ENCODE measurements at regions not wholly inside any gene's neighbourhood (a gene's known extent, or its start where the extent isn't known, plus 50 kb on each side); places are given as distances from the start of the nearest gene placed in this dataset.

GRCh38 chr11:95521862-95522261, 267.7 kb downstream of the FAM76B start:
- in situ Hi-C loops (cut with HindIII; ENCODE audit: low sequenced_read_pairs): no loop called here
- TF ChIP-seq, protein P1, sequence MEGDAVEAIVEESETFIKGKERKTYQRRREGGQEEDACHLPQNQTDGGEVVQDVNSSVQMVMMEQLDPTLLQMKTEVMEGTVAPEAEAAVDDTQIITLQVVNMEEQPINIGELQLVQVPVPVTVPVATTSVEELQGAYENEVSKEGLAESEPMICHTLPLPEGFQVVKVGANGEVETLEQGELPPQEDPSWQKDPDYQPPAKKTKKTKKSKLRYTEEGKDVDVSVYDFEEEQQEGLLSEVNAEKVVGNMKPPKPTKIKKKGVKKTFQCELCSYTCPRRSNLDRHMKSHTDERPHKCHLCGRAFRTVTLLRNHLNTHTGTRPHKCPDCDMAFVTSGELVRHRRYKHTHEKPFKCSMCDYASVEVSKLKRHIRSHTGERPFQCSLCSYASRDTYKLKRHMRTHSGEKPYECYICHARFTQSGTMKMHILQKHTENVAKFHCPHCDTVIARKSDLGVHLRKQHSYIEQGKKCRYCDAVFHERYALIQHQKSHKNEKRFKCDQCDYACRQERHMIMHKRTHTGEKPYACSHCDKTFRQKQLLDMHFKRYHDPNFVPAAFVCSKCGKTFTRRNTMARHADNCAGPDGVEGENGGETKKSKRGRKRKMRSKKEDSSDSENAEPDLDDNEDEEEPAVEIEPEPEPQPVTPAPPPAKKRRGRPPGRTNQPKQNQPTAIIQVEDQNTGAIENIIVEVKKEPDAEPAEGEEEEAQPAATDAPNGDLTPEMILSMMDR (IDR thresholded peaks at IDR 0.05; ENCODE audit: low read depth, low read length, missing control alignments): no peak

DNA sequence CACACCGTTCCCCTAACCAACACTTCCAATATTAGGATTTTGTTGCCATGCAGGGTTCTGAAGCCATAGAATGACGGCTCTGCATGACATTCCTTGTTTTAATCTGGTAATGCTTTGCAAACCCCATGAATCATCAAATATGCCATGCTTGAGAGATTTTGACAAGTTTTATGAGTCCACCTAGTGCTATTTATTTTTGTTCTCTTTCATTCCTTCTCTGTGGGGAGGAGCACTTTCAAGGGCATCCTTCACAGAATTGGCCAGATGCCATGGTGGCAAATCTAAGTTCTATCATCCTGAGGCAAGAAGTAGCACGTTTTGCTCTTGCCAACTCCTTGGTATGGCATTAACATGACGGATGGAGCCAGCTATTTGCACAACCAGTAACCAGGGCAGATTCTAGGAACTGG, 268.4 kb downstream of the FAM76B start:
- H3K4me3 ChIP-seq (ENCODE audit: low read depth, low read length): no peak overlapping the region
- DNase-seq (ENCODE audit: low read depth): peak; percentile 42
- in situ Hi-C loops (cut with HindIII; ENCODE audit: low sequenced_read_pairs): no loop called here
- TF ChIP-seq, protein P1 (IDR thresholded peaks at IDR 0.05; ENCODE audit: low read depth, low read length, missing control alignments): no peak

More at GRCh38 chr11:95521862-95522261, 267.7 kb downstream of the FAM76B start:
- H3K4me3 ChIP-seq (ENCODE audit: low read depth, low read length): no peak overlapping the region
- no peak for DNase-seq (ENCODE audit: low read depth)

DNA sequence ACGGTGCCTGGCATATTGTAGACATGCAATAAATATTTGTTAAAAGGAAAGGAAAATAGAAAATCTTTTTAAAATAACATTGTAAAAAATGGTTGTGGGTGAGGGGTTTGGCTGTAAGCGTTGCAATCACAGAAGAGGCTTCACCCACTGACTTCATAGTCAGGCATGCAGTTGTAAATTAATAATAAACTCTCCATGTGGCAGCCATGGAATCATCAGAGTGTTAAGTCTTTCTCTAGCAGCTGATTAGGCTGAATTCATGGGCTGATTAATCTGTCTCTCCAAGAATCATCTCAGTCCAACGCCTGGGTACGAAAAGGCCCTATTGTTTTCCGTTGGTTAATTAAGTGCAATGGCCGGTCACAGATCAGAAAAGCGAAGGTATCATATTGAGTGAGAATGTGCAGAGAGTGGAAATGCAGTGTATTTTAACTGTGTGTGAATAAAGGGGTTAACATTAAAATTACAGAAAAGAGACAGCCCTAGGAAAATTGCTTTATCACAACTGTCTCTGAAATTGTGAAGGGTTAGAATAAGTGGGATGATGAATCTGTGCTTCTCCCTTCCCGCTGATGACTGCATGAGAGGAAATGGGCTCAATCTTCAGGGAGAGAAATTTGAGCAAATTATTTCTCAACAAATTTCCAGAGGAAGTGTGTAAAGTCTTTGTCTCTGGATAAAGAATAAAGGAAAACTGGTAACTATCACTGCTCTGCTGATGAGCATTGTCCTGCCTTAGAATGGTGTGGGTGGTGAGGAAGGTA, 269.0 kb downstream of the FAM76B start:
- DNase-seq (ENCODE audit: low read depth): no peak
- in situ Hi-C loops (cut with HindIII; ENCODE audit: low sequenced_read_pairs): no loop called here
- TF ChIP-seq, protein P1 (IDR thresholded peaks at IDR 0.05; ENCODE audit: low read depth, low read length, missing control alignments): no peak
- H3K4me3 ChIP-seq (ENCODE audit: low read depth, low read length): no peak overlapping the region

DNA sequence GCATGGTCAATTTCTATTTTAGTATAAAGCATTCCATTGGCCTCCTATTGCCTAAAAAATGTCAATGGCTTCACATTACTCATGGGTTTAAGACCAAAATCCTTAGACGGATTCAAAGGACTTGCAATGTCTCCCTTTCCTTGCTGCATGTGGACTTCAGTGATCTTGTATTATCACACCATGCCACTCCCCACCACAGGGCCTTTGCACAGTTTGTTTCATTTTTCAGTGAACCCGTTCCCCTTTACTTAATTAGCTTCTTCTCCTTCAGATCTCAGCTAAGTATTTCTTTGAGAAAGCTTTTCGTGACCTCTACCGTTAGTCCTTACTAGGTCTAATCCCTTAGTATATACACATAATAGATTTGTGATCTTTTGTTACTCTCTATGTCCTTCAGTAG, 269.7 kb downstream of the FAM76B start:
- TF ChIP-seq, protein P1 (IDR thresholded peaks at IDR 0.05; ENCODE audit: low read depth, low read length, missing control alignments): no peak
- no peak overlapping the region for H3K4me3 ChIP-seq (ENCODE audit: low read depth, low read length)
- in situ Hi-C loops (cut with HindIII; ENCODE audit: low sequenced_read_pairs): no loop called here
- no peak for DNase-seq (ENCODE audit: low read depth)

GRCh38 chr11:95517453-95517852, 272.1 kb downstream of the FAM76B start:
- in situ Hi-C loops (cut with HindIII; ENCODE audit: low sequenced_read_pairs): no loop called here
- H3K4me3 ChIP-seq (ENCODE audit: low read depth, low read length): no peak overlapping the region
- DNase-seq (ENCODE audit: low read depth): no peak
- TF ChIP-seq, protein P1 (IDR thresholded peaks at IDR 0.05; ENCODE audit: low read depth, low read length, missing control alignments): no peak

DNA sequence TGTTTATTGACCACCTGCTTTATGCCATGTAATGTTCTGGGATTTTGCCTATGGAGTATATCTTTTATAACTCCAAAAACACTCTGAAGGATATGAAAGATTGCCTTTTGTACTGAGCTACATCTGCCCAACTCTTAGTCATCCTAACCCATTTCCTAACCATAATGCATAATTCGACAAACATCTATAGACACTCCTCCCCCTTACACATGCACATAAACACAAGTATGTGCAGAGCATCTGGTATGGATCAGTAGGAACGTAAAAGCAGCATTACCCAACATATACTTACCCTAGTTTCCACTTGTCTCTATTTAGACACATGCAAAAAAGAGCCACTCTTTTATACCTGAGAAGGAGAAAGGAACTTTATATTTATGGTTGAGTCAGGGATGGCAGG, 272.8 kb downstream of the FAM76B start:
- TF ChIP-seq, protein P1 (IDR thresholded peaks at IDR 0.05; ENCODE audit: low read depth, low read length, missing control alignments): no peak
- no peak for DNase-seq (ENCODE audit: low read depth)
- in situ Hi-C loops (cut with HindIII; ENCODE audit: low sequenced_read_pairs): no loop called here
- H3K4me3 ChIP-seq (ENCODE audit: low read depth, low read length): no peak overlapping the region
